ENCODE measurements at regions not wholly inside any gene's neighbourhood (a gene's known extent, or its start where the extent isn't known, plus 50 kb on each side); places are given as distances from the start of the nearest gene placed in this dataset.

DNA sequence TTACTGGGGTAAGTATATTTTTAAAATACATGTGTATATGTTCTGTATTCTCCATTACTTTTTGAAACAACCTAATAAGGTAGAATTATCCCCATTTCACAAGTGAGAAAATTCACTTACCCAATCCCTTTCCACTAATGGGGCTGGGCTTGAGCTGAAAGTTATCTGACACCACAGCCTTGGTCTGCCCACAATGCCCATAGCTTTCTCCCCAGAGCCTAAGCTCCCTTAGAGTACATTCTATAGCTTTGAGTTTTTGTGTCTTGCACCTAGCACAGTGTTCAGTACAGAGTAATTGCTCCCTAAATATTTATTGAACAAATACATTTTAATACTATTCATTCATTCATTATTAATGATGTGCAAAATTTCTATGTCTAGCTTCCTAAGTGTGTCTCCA is 152.7 kb upstream of the RUNX1 start:
- Histone ChIP-seq H3K27me3 (ENCODE audit: control insufficient read depth in 1 of 2, insufficient read depth in 2 of 2, low read length in 2 of 2) (peaks cover 0 to 20% of the 10 kb centered on the region in 2 experiments; a peak in 2 of 5 replicates), H3K4me2 (ENCODE audit: low read depth, low read length) (no peak overlapping the region), H3K9ac (ENCODE audit: insufficient read depth, low read depth, low read length) (no peak overlapping the region), H3K79me2 (ENCODE audit: insufficient read depth, low read length) (no peaks in the 10 kb centered on the region), H3K9me3 (ENCODE audit: low read length) (no peaks in the 10 kb centered on the region), H3K36me3 (replicated peaks in 1 of 2; ENCODE audit: control insufficient read depth in 1 of 2, insufficient read depth in 2 of 2, low read length in 2 of 2) (no peaks in the 10 kb centered on the region), H3K4me1 (ENCODE audit: insufficient read depth, low read length) (peaks cover 14% of the 10 kb centered on the region), H4K20me1 (ENCODE audit: insufficient read depth, low read length) (no peaks in the 10 kb centered on the region), H3K4me3 (replicated peaks in 1 of 3; ENCODE audit: insufficient read depth in 1 of 3, low read depth in 2 of 3, low read length in 3 of 3) (no peak overlapping the region), H3K27ac (ENCODE audit: extremely low read length, insufficient read depth, low read length) (no peak overlapping the region), H2AFZ (ENCODE audit: low read length) (no peak overlapping the region)
- DNase-seq (ENCODE audit: low spot score) (no peak), ATAC-seq (no peak), FAIRE-seq (no peak)
- TF ChIP-seq, protein P1, sequence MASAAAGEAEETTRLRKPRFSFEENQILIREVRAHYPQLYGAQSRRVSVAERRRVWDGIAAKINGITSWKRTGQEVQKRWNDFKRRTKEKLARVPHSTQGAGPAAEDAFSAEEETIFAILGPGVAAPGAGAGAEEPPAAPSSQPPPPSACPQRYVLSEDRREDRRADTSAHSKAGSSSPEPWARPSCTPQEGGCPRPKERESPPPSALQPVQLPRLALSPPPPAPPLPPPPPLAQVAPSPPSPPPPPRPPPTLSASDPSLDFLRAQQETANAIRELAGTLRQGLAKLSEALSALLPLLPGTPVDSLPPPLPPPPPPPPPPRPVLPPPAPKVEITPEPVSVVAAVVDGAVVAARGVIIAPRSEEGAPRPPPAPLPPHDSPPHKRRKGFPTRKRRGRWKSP (CRISPR knock-in tag; IDR thresholded peaks at IDR 0.05) = no peak
- TF ChIP-seq ZNF354B (CRISPR knock-in tag; IDR thresholded peaks at IDR 0.05) (no peak), ZNF549 (CRISPR knock-in tag; IDR thresholded peaks at IDR 0.05) (no peak)
- TF ChIP-seq, protein P2, sequence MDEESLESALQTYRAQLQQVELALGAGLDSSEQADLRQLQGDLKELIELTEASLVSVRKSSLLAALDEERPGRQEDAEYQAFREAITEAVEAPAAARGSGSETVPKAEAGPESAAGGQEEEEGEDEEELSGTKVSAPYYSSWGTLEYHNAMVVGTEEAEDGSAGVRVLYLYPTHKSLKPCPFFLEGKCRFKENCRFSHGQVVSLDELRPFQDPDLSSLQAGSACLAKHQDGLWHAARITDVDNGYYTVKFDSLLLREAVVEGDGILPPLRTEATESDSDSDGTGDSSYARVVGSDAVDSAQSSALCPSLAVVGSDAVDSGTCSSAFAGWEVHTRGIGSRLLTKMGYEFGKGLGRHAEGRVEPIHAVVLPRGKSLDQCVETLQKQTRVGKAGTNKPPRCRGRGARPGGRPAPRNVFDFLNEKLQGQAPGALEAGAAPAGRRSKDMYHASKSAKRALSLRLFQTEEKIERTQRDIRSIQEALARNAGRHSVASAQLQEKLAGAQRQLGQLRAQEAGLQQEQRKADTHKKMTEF (CRISPR knock-in tag; IDR thresholded peaks at IDR 0.05) = no peak
- TF ChIP-seq, protein P3, sequence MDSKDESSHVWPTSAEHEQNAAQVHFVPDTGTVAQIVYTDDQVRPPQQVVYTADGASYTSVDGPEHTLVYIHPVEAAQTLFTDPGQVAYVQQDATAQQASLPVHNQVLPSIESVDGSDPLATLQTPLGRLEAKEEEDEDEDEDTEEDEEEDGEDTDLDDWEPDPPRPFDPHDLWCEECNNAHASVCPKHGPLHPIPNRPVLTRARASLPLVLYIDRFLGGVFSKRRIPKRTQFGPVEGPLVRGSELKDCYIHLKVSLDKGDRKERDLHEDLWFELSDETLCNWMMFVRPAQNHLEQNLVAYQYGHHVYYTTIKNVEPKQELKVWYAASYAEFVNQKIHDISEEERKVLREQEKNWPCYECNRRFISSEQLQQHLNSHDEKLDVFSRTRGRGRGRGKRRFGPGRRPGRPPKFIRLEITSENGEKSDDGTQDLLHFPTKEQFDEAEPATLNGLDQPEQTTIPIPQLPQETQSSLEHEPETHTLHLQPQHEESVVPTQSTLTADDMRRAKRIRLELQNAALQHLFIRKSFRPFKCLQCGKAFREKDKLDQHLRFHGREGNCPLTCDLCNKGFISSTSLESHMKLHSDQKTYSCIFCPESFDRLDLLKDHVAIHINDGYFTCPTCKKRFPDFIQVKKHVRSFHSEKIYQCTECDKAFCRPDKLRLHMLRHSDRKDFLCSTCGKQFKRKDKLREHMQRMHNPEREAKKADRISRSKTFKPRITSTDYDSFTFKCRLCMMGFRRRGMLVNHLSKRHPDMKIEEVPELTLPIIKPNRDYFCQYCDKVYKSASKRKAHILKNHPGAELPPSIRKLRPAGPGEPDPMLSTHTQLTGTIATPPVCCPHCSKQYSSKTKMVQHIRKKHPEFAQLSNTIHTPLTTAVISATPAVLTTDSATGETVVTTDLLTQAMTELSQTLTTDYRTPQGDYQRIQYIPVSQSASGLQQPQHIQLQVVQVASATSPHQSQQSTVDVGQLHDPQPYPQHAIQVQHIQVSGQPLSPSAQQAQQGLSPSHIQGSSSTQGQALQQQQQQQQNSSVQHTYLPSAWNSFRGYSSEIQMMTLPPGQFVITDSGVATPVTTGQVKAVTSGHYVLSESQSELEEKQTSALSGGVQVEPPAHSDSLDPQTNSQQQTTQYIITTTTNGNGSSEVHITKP (CRISPR knock-in tag; IDR thresholded peaks at IDR 0.05; ENCODE audit: low read depth) = no peak
- TF ChIP-seq, protein P4, sequence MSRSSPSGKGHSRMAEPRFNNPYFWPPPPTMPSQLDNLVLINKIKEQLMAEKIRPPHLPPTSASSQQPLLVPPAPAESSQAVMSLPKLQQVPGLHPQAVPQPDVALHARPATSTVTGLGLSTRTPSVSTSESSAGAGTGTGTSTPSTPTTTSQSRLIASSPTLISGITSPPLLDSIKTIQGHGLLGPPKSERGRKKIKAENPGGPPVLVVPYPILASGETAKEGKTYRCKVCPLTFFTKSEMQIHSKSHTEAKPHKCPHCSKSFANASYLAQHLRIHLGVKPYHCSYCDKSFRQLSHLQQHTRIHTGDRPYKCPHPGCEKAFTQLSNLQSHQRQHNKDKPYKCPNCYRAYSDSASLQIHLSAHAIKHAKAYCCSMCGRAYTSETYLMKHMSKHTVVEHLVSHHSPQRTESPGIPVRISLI (CRISPR knock-in tag; IDR thresholded peaks at IDR 0.05; ENCODE audit: borderline replicate concordance) = no peak
- TF ChIP-seq, protein P5, sequence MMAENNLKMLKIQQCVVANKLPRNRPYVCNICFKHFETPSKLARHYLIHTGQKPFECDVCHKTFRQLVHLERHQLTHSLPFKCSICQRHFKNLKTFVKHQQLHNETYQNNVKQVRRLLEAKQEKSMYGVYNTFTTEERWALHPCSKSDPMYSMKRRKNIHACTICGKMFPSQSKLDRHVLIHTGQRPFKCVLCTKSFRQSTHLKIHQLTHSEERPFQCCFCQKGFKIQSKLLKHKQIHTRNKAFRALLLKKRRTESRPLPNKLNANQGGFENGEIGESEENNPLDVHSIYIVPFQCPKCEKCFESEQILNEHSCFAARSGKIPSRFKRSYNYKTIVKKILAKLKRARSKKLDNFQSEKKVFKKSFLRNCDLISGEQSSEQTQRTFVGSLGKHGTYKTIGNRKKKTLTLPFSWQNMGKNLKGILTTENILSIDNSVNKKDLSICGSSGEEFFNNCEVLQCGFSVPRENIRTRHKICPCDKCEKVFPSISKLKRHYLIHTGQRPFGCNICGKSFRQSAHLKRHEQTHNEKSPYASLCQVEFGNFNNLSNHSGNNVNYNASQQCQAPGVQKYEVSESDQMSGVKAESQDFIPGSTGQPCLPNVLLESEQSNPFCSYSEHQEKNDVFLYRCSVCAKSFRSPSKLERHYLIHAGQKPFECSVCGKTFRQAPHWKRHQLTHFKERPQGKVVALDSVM (CRISPR knock-in tag; IDR thresholded peaks at IDR 0.05) = no peak
- CTCF ChIA-PET (ENCODE audit: low intra/inter-chr PET ratio, low total read pairs) = no interaction called here
- no TSS peak for BruUV-seq (replicated peaks)
- in situ Hi-C loops (cut with HindIII; ENCODE audit: extremely low pct_ligation_motif_present, low pct_unique_long_range_greater_than_20kb) (no loop called here), intact Hi-C loops (cut with micrococcal nuclease; ENCODE audit: unreplicated experiment) (loop anchor here (1.0 kb wide), 1 partner anchor 10 kb away; no protein-coding TSS in a partner anchor)
- POLR2A ChIA-PET = no interaction called here

Data from HepG2 (cell line).